ENCODE measurements at regions not wholly inside any gene's neighbourhood (a gene's known extent, or its start where the extent isn't known, plus 50 kb on each side); places are given as distances from the start of the nearest gene placed in this dataset.

DNA sequence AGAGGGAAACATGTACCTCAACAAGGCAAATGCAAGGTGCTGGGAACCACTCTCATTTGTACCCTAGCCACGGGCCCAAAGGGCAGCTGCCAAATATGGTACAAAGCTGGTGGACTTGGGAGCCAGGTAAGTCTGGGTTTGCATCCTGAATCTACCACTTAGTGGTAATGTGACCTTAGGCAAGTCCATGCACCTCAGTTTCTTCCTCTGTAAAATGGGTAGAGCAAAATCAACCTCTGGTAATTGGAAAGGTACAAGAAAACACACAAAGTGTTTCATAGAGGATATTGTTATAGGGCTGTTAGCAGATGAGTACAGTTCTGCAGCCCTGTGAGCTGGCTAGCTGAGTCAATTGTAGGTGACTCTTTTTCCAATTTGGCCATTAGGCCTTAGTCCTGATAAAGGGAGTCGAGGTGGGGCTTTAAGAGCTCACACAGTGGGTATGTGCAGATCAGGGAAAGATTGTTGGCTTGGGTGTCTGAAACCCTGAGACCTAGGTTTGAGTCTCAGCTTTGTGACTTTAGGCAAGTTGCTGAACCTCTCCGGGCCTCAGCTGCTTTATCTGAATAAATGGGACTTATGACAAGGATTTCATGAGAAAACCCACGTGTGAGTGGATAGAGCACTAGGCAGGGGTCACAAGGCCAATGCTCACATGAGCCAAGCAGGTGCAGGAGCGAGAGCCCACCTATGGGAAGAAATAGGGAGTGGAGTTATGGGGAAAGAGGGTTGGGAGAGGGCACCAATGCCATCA lies 121.3 kb upstream of the GDF10 start:
- TF ChIP-seq, protein P1, sequence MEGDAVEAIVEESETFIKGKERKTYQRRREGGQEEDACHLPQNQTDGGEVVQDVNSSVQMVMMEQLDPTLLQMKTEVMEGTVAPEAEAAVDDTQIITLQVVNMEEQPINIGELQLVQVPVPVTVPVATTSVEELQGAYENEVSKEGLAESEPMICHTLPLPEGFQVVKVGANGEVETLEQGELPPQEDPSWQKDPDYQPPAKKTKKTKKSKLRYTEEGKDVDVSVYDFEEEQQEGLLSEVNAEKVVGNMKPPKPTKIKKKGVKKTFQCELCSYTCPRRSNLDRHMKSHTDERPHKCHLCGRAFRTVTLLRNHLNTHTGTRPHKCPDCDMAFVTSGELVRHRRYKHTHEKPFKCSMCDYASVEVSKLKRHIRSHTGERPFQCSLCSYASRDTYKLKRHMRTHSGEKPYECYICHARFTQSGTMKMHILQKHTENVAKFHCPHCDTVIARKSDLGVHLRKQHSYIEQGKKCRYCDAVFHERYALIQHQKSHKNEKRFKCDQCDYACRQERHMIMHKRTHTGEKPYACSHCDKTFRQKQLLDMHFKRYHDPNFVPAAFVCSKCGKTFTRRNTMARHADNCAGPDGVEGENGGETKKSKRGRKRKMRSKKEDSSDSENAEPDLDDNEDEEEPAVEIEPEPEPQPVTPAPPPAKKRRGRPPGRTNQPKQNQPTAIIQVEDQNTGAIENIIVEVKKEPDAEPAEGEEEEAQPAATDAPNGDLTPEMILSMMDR (optimal IDR thresholded peaks at IDR 0.05 in 1 of 3, IDR thresholded peaks at IDR 0.05 in 1 of 3, conservative IDR thresholded peaks at IDR 0.05 in 1 of 3; ENCODE audit: extremely low read depth in 1 of 3, insufficient read depth in 2 of 3, low read length in 3 of 3): no peak
- no peak for TF ChIP-seq EZH2 (IDR thresholded peaks at IDR 0.05; ENCODE audit: low read length)
